ENCODE measurements at regions not wholly inside any gene's neighbourhood (a gene's known extent, or its start where the extent isn't known, plus 50 kb on each side); places are given as distances from the start of the nearest gene placed in this dataset.

- no peak for TF ChIP-seq POLR2A (IDR thresholded peaks at IDR 0.05; ENCODE audit: low read depth, low read length)
- no peak for TF ChIP-seq POLR2AphosphoS5 (IDR thresholded peaks at IDR 0.05; ENCODE audit: low read depth, low read length)
- TF ChIP-seq SPI1 (IDR thresholded peaks at IDR 0.05; ENCODE audit: low read depth, low read length): no peak
- no peak for TF ChIP-seq TAF1 (IDR thresholded peaks at IDR 0.05; ENCODE audit: low read depth, low read length)
Observed at GRCh38 chr22:48389916-48390315, 1437.8 kb downstream of the BRD1 start.

Data from GM12891 (cell line).